ENCODE measurements at regions not wholly inside any gene's neighbourhood (a gene's known extent, or its start where the extent isn't known, plus 50 kb on each side); places are given as distances from the start of the nearest gene placed in this dataset.

- TF ChIP-seq CTCF (IDR thresholded peaks at IDR 0.05) (no peak), POLR2A (IDR thresholded peaks at IDR 0.05) (no peak)
Observed at GRCh38 chr2:157204401-157204800, 53.1 kb upstream of the GALNT5 start.
